ENCODE measurements at regions not wholly inside any gene's neighbourhood (a gene's known extent, or its start where the extent isn't known, plus 50 kb on each side); places are given as distances from the start of the nearest gene placed in this dataset.

DNA sequence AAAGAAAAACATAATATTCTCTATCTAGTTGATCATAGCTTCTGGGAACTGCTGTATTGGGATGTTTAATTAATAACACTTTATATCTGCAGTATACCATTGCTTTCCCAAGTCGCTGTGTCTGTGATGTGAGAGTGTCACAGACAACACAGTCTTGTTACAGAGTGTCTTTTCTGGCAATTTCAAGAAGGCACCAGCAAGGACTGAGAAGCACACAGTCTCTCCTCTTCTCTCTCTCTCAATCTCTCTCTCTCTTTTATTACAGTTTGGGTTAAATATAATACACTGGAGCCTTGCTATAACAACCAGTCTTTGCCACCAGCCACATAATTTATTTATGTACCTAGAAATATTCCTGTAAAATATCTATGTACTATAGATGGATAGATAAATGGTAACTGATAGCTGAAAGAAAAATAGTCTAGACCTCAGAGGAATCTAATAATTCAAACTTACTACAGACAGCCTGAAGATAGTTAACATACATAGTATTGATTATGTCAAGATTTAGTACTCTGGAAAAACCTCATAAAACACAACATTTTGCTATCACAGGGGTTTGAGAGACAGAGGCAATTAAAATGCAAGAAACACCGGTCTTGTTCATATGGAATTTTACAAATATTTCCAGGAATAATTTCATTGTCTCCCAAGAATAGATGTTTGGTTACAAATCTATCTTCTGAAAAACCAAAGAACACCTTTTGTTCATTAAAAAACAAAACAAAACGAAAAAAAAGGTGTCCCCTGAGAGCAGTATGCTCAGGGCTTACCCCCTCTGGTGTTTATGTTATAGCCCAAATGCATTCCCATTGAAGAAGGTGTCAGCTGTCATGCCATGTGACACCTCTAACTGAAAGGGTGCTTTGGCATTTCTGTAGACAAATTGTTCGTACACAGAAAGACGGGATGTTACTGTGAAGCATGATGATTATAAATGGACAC lies 507.8 kb downstream of the TBC1D4 start:
- TF ChIP-seq, protein P1, sequence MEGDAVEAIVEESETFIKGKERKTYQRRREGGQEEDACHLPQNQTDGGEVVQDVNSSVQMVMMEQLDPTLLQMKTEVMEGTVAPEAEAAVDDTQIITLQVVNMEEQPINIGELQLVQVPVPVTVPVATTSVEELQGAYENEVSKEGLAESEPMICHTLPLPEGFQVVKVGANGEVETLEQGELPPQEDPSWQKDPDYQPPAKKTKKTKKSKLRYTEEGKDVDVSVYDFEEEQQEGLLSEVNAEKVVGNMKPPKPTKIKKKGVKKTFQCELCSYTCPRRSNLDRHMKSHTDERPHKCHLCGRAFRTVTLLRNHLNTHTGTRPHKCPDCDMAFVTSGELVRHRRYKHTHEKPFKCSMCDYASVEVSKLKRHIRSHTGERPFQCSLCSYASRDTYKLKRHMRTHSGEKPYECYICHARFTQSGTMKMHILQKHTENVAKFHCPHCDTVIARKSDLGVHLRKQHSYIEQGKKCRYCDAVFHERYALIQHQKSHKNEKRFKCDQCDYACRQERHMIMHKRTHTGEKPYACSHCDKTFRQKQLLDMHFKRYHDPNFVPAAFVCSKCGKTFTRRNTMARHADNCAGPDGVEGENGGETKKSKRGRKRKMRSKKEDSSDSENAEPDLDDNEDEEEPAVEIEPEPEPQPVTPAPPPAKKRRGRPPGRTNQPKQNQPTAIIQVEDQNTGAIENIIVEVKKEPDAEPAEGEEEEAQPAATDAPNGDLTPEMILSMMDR (IDR thresholded peaks at IDR 0.05; ENCODE audit: low read length) = no peak
- TF ChIP-seq EZH2phosphoT487 (IDR thresholded peaks at IDR 0.05; ENCODE audit: low read length) (no peak), EZH2 (optimal IDR thresholded peaks at IDR 0.05; ENCODE audit: low read depth, low read length) (no peak)
